SK-N-SH treated with all-trans-retinoic acid at 6 μM for 48 hours (cell line): ENCODE measurements at regions not wholly inside any gene's neighbourhood (a gene's known extent, or its start where the extent isn't known, plus 50 kb on each side); places are given as distances from the start of the nearest gene placed in this dataset.

Experiments used
- ATAC-seq: fragments of 200-7000 bp; cut with Tn5 transposase; 3 replicates; pipeline ENCODE4 v1.9.1; 2020; ENCODE audit warnings: mild to moderate bottlenecking, moderate library complexity
- ARNTL ChIP-seq: fragments of 450-650 bp; formaldehyde crosslinking; IDR thresholded peaks from 2 replicates; pipeline ENCODE4 v1.5.0; 2020; ENCODE audit warnings: low read depth, mild to moderate bottlenecking, moderate library complexity, borderline replicate concordance
- BACH2 ChIP-seq: fragments of 250-450 bp; sonication (Bioruptor Pico); IDR thresholded peaks from 2 replicates; pipeline ENCODE4 v1.9.0; 2021; ENCODE audit warnings: mild to moderate bottlenecking, borderline replicate concordance
- CSDC2 ChIP-seq: fragments of 250-450 bp; sonication (Bioruptor Pico); IDR thresholded peaks from 2 replicates; pipeline ENCODE4 v1.5.0; 2020; ENCODE audit warnings: mild to moderate bottlenecking, moderate library complexity
- ESRRG ChIP-seq: fragments of 250-450 bp; sonication (Bioruptor Pico); IDR thresholded peaks from 2 replicates; pipeline ENCODE4 v1.6.1; 2021; ENCODE audit warnings: mild to moderate bottlenecking
- GLIS3 ChIP-seq: fragments of 250-450 bp; sonication (Bioruptor Pico); IDR thresholded peaks from 2 replicates; pipeline ENCODE4 v1.5.0; 2020; ENCODE audit warnings: mild to moderate bottlenecking, moderate library complexity
- ISL1 ChIP-seq: fragments of 250-450 bp; sonication (Bioruptor Pico); IDR thresholded peaks from 2 replicates; pipeline ENCODE4 v2.1.2; 2022; ENCODE audit warnings: mild to moderate bottlenecking, moderate library complexity
- PPARA ChIP-seq: fragments of 250-450 bp; sonication (Bioruptor Pico); IDR thresholded peaks from 2 replicates; pipeline ENCODE4 v1.5.0; 2020; ENCODE audit warnings: mild to moderate bottlenecking, borderline replicate concordance
- RARB ChIP-seq: fragments of 250-450 bp; sonication (Bioruptor Pico); IDR thresholded peaks from 2 replicates; pipeline ENCODE4 v1.8.0; 2021; ENCODE audit warnings: mild to moderate bottlenecking, moderate library complexity
- SNAI2 ChIP-seq: fragments of 250-450 bp; sonication (Bioruptor Pico); IDR thresholded peaks from 2 replicates; pipeline ENCODE4 v1.5.0; 2020; ENCODE audit warnings: mild to moderate bottlenecking, moderate library complexity
- TCF4 ChIP-seq: fragments of 250-450 bp; sonication (Bioruptor Pico); IDR thresholded peaks from 2 replicates; pipeline ENCODE4 v1.8.0; 2021; ENCODE audit warnings: mild to moderate bottlenecking, moderate library complexity, borderline replicate concordance
- TOX ChIP-seq: fragments of 250-450 bp; sonication (Bioruptor Pico); IDR thresholded peaks from 2 replicates; pipeline ENCODE4 v1.8.0; 2021; ENCODE audit warnings: mild to moderate bottlenecking, moderate library complexity, borderline replicate concordance
- ZC3H10 ChIP-seq: fragments of 250-450 bp; sonication (Bioruptor Pico); IDR thresholded peaks from 2 replicates; pipeline ENCODE4 v1.5.1; 2021; ENCODE audit warnings: mild to moderate bottlenecking, moderate library complexity
- ZFP3 ChIP-seq: fragments of 250-450 bp; sonication (Bioruptor Pico); IDR thresholded peaks from 2 replicates; pipeline ENCODE4 v1.5.0; 2020; ENCODE audit warnings: mild to moderate bottlenecking, moderate library complexity
- ZNF565 ChIP-seq: fragments of 450-650 bp; formaldehyde crosslinking; conservative IDR thresholded peaks from 2 replicates; pipeline ENCODE4 v1.5.0; 2020; ENCODE audit warnings: low read depth, mild to moderate bottlenecking, moderate library complexity
- ZNF70 ChIP-seq: fragments of 450-650 bp; formaldehyde crosslinking; IDR thresholded peaks from 2 replicates; pipeline ENCODE4 v1.5.0; 2020; ENCODE audit warnings: mild to moderate bottlenecking, moderate library complexity
- TF ChIP-seq, protein P1 (sequence below): fragments of 250-450 bp; sonication (Bioruptor Pico); IDR thresholded peaks from 2 replicates; pipeline ENCODE4 v1.8.0; 2021; ENCODE audit warnings: low read depth, mild to moderate bottlenecking, moderate library complexity, borderline replicate concordance
- TF ChIP-seq, protein P2 (sequence below): fragments of 250-450 bp; sonication (Bioruptor Pico); IDR thresholded peaks from 2 replicates; pipeline ENCODE4 v1.5.1; 2020; ENCODE audit warnings: low read depth, mild to moderate bottlenecking, moderate library complexity
- TF ChIP-seq, protein P3 (sequence below): fragments of 250-450 bp; sonication (Bioruptor Pico); IDR thresholded peaks from 2 replicates; pipeline ENCODE4 v1.5.1; 2021; ENCODE audit warnings: mild to moderate bottlenecking, moderate library complexity
- TF ChIP-seq, protein P4 (sequence below): fragments of 250-450 bp; sonication (Bioruptor Pico); IDR thresholded peaks from 2 replicates; pipeline ENCODE4 v1.5.0; 2020; ENCODE audit warnings: mild to moderate bottlenecking, moderate library complexity
- TF ChIP-seq, protein P5 (sequence below): fragments of 250-450 bp; sonication (Bioruptor Pico); IDR thresholded peaks from 2 replicates; pipeline ENCODE4 v1.8.0; 2020; ENCODE audit warnings: mild to moderate bottlenecking, moderate library complexity, borderline replicate concordance

DNA sequence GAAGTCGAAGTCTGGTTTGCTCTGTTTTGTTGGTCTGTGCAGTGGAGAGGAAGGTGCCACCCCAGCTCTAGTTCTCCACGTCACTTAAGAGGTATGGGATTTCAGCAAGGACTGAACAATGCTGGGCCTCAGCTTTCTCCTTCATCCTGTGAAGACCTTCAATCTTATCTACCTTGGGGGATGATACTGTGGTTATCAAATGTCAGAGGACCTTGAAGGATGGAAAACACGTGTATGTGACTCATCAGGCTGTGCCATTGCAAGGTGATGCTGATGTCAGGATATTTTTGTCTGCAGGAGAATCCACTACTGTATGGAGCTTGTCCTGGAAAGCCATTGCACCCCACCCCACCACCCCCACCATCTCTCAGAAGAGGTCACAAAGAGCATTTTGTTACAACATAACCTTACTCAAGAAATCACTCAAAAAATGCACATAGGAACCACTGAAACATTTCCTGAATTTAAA lies 81.4 kb upstream of the UQCRFS1 start:
- no peak for TF ChIP-seq TOX (CRISPR knock-in tag)
- no peak for TF ChIP-seq ESRRG (CRISPR knock-in tag)
- no peak for TF ChIP-seq ZC3H10
- TF ChIP-seq ZNF70 (CRISPR knock-in tag): no peak
- no peak for TF ChIP-seq CSDC2 (CRISPR knock-in tag)
- TF ChIP-seq, all 23 proteins: peak for 0

DNA sequence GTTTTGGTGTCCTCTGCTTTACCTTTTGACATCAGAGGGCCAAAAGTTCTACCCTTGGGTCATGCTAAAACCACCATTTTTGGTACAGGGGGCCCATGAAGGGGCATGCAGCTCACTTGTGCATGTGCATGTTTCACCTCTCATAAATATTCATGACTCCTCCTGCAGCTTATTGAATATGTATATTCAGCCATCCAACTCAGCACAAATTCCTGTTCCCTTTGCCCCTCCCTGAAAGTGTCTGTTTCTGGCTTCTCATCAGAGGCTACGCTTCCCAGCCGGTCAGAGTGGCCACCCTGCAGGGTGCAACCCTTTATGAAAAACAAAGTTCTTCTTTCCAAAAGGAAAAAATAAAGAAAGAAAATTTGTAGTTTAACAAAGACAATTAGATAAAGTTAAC lies 82.3 kb upstream of the UQCRFS1 start:
- TF ChIP-seq CSDC2 (CRISPR knock-in tag) (no peak), GLIS3 (CRISPR knock-in tag) (no peak), ZNF565 (CRISPR knock-in tag) (no peak), SNAI2 (CRISPR knock-in tag) (no peak), ZFP3 (CRISPR knock-in tag) (no peak)
- TF ChIP-seq, protein P1, sequence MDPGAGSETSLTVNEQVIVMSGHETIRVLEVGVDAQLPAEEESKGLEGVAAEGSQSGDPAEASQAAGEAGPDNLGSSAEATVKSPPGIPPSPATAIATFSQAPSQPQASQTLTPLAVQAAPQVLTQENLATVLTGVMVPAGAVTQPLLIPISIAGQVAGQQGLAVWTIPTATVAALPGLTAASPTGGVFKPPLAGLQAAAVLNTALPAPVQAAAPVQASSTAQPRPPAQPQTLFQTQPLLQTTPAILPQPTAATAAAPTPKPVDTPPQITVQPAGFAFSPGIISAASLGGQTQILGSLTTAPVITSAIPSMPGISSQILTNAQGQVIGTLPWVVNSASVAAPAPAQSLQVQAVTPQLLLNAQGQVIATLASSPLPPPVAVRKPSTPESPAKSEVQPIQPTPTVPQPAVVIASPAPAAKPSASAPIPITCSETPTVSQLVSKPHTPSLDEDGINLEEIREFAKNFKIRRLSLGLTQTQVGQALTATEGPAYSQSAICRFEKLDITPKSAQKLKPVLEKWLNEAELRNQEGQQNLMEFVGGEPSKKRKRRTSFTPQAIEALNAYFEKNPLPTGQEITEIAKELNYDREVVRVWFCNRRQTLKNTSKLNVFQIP (CRISPR knock-in tag): no peak
- ATAC-seq: no peak

More for the DNA sequence above, 81.4 kb upstream of the UQCRFS1 start:
- no peak for ATAC-seq

DNA sequence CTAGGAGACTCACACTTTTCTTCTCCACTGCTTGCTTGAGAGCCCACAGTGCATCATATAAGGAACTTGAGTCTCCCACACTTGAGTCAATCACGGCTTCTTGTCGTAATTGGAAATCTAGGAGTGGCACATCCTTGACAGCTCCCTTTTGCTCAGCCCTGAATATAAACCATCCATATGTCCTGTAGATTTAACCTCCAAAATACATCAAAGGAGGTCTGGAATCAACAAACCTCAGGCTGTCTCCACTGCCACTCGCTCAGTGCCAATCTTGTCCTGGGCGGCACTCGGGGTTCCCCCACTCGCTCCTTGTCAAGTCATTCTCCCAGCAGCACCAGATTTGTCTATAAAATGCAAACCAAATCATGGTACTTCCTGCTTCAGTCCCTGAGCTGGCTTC lies 84.4 kb upstream of the UQCRFS1 start:
- no peak for ATAC-seq

DNA sequence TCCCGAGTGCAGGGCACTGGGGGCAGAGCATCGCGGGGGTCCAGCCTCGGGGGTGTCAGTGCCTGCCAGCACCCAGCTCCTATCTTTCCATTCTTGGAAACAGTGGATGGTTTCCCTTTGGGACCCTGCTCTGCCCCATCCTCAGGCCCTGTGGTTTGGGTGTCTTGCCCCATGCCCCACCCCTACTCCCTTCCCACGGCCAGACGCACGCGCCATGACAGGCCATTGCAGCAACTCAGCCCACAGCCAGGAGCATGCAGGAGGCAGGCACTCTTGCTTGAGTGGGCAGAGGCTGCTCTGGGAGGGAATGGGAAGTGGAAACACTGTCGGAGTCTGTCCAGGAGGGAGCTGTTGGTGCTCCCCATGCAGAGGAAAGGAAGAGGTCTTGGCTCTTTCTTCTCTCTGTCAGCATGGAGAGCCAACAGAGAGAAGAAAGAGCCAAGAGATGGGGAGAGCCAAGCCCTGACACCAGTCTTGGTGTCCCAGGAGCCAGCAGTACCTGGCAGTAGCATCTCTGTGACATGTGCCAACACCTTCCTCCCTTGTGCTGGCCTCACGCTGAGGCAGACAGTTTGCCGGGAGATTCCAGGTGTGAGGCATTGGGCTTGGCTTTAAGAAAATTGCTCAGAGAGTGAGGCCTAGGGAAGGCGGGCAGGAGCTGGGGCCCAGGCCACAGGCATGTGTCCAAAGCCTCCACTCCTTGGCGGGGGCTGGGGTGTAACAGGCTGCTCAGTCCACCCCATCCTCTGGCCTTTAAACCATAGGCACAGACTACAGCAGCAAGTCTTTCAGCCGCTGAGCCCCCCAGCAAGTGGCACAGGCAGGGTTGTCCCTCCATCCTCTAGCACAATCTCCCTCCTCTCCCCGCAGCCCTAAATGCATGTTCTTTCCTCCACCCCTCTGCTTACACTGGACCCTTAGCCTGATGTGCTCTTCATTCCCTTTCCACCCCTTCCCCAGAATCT lies 86.7 kb upstream of the UQCRFS1 start:
- ATAC-seq: no peak
- TF ChIP-seq, protein P2, sequence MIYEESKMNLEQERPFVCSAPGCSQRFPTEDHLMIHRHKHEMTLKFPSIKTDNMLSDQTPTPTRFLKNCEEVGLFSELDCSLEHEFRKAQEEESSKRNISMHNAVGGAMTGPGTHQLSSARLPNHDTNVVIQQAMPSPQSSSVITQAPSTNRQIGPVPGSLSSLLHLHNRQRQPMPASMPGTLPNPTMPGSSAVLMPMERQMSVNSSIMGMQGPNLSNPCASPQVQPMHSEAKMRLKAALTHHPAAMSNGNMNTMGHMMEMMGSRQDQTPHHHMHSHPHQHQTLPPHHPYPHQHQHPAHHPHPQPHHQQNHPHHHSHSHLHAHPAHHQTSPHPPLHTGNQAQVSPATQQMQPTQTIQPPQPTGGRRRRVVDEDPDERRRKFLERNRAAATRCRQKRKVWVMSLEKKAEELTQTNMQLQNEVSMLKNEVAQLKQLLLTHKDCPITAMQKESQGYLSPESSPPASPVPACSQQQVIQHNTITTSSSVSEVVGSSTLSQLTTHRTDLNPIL (CRISPR knock-in tag): no peak
- TF ChIP-seq ZC3H10: no peak
- no peak for TF ChIP-seq BACH2 (CRISPR knock-in tag)
- no peak for TF ChIP-seq PPARA
- TF ChIP-seq TCF4 (CRISPR knock-in tag): no peak
- TF ChIP-seq TOX (CRISPR knock-in tag): no peak
- TF ChIP-seq CSDC2 (CRISPR knock-in tag): no peak
- TF ChIP-seq, protein P3, sequence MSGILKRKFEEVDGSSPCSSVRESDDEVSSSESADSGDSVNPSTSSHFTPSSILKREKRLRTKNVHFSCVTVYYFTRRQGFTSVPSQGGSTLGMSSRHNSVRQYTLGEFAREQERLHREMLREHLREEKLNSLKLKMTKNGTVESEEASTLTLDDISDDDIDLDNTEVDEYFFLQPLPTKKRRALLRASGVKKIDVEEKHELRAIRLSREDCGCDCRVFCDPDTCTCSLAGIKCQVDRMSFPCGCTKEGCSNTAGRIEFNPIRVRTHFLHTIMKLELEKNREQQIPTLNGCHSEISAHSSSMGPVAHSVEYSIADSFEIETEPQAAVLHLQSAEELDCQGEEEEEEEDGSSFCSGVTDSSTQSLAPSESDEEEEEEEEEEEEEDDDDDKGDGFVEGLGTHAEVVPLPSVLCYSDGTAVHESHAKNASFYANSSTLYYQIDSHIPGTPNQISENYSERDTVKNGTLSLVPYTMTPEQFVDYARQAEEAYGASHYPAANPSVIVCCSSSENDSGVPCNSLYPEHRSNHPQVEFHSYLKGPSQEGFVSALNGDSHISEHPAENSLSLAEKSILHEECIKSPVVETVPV (CRISPR knock-in tag): no peak
- TF ChIP-seq GLIS3 (CRISPR knock-in tag): no peak
- no peak for TF ChIP-seq ISL1 (CRISPR knock-in tag)
- TF ChIP-seq, protein P4, sequence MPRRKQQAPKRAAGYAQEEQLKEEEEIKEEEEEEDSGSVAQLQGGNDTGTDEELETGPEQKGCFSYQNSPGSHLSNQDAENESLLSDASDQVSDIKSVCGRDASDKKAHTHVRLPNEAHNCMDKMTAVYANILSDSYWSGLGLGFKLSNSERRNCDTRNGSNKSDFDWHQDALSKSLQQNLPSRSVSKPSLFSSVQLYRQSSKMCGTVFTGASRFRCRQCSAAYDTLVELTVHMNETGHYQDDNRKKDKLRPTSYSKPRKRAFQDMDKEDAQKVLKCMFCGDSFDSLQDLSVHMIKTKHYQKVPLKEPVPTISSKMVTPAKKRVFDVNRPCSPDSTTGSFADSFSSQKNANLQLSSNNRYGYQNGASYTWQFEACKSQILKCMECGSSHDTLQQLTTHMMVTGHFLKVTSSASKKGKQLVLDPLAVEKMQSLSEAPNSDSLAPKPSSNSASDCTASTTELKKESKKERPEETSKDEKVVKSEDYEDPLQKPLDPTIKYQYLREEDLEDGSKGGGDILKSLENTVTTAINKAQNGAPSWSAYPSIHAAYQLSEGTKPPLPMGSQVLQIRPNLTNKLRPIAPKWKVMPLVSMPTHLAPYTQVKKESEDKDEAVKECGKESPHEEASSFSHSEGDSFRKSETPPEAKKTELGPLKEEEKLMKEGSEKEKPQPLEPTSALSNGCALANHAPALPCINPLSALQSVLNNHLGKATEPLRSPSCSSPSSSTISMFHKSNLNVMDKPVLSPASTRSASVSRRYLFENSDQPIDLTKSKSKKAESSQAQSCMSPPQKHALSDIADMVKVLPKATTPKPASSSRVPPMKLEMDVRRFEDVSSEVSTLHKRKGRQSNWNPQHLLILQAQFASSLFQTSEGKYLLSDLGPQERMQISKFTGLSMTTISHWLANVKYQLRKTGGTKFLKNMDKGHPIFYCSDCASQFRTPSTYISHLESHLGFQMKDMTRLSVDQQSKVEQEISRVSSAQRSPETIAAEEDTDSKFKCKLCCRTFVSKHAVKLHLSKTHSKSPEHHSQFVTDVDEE (CRISPR knock-in tag): no peak
- TF ChIP-seq ZNF70 (CRISPR knock-in tag): no peak
- no peak for TF ChIP-seq ARNTL (CRISPR knock-in tag)
- TF ChIP-seq, protein P5, sequence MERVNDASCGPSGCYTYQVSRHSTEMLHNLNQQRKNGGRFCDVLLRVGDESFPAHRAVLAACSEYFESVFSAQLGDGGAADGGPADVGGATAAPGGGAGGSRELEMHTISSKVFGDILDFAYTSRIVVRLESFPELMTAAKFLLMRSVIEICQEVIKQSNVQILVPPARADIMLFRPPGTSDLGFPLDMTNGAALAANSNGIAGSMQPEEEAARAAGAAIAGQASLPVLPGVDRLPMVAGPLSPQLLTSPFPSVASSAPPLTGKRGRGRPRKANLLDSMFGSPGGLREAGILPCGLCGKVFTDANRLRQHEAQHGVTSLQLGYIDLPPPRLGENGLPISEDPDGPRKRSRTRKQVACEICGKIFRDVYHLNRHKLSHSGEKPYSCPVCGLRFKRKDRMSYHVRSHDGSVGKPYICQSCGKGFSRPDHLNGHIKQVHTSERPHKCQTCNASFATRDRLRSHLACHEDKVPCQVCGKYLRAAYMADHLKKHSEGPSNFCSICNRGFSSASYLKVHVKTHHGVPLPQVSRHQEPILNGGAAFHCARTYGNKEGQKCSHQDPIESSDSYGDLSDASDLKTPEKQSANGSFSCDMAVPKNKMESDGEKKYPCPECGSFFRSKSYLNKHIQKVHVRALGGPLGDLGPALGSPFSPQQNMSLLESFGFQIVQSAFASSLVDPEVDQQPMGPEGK (CRISPR knock-in tag): no peak
- no peak for TF ChIP-seq RARB (CRISPR knock-in tag)
- TF ChIP-seq ZFP3 (CRISPR knock-in tag): no peak

More for the DNA sequence above, 84.4 kb upstream of the UQCRFS1 start:
- TF ChIP-seq ZNF70 (CRISPR knock-in tag): no peak
- TF ChIP-seq, all 23 proteins: peak for 0
